ENCODE measurements at regions not wholly inside any gene's neighbourhood (a gene's known extent, or its start where the extent isn't known, plus 50 kb on each side); places are given as distances from the start of the nearest gene placed in this dataset.

DNA sequence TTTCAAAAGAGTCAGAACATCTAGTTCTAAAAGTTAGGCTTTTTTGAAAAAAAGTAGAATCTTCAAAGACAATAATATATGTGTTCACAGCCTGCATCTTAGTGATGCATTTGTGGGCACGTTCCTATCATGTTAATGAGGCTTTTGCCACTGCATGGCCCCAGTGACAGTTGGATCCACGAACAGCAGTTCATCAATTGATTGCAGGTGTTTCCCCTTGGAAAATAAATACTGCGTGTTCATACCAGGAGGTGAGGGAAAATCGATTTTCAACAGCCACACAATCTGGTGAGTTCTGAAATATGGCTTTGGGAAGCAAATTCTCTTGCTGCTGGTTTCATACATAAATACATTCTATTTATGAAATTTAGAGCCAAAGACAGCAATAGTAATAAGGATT lies 343.8 kb upstream of the SLC10A2 start:
- DNase-seq (ENCODE audit: low read depth): no peak

GRCh38 chr13:103406967-103407366 lies 340.8 kb upstream of the SLC10A2 start:
- no peak for DNase-seq (ENCODE audit: low read depth)

- DNase-seq (ENCODE audit: low read depth): no peak
Observed at GRCh38 chr13:103405297-103405696, 339.1 kb upstream of the SLC10A2 start.

- no peak for DNase-seq (ENCODE audit: low read depth)
Observed at GRCh38 chr13:103403814-103404213, 337.6 kb upstream of the SLC10A2 start.

DNA sequence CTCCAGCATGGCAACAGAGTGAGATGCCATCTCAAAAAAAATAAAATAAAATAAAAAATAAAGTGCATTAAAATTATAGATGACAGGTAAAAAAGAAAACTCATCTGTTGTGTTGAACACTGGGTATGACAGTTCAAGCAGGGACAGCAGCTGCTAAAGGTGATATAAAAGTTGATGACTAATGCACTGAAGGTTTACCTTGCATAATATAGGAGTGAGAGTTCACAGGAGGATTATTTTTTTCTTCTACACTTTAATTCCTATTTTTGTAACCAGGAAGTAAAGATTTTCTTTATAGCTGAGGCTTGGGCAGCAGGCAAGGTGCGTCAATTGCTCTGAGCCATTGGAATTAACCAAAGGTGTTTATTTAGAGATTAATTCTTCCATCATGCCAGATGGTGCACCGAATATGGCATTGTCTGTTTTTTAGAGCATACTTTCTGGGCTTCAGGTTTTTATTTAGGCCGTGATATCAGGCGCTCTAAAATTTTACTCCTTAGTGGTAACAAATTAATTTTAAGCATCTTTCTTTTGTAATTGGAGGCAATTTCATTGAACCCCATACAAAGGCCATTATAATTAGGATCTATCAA lies 337.0 kb upstream of the SLC10A2 start:
- DNase-seq (ENCODE audit: low read depth): no peak

- no peak for DNase-seq (ENCODE audit: low read depth)
Observed at GRCh38 chr13:103395139-103395538, 328.9 kb upstream of the SLC10A2 start.

GRCh38 chr13:103394618-103395017 lies 328.4 kb upstream of the SLC10A2 start:
- no peak for DNase-seq (ENCODE audit: low read depth)

- DNase-seq (ENCODE audit: low read depth): no peak
Observed at GRCh38 chr13:103391936-103392335, 325.7 kb upstream of the SLC10A2 start.

DNA sequence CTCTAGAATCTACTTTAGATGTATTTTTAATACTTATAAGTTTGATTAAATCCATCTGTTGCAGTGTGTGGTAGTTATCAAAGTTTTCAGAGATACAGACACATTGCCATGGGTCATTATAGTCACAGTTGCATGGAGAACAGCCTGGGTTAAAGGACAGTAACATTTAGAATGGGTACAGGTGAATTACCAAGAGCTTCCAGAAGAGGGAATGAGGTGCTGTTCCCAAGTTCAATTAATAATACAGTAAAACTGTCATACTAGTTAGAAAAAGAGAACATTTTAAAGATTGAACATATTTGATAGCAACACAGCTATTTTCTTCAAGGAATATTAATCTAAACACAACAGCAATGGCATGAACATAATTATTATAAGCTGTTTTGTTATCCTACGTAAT lies 322.6 kb upstream of the SLC10A2 start:
- DNase-seq (ENCODE audit: low read depth): no peak

- DNase-seq (ENCODE audit: low read depth): no peak
Observed at GRCh38 chr13:103386341-103386740, 320.1 kb upstream of the SLC10A2 start.

GRCh38 chr13:103373916-103374315 lies 307.7 kb upstream of the SLC10A2 start:
- DNase-seq (ENCODE audit: low read depth): no peak

DNA sequence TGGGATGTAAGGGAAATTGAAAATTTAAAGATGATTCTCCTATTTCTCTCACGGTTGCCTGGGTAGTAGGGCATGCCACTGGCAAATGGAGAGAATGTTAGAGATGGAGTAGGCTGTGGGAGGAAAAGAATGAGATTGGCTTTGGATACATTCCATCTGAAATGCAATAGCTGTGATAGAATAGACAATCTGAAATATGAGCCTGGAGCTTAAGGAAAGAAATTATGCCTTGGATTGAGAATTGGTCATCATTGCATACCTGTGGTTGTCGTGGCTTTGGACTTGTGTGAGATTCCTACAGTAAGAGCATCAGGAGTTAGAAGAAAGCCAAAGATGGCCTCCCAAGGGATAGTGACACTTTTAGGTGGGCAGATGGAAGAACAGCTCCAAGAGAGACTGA lies 305.1 kb upstream of the SLC10A2 start:
- DNase-seq (ENCODE audit: low read depth): no peak

DNA sequence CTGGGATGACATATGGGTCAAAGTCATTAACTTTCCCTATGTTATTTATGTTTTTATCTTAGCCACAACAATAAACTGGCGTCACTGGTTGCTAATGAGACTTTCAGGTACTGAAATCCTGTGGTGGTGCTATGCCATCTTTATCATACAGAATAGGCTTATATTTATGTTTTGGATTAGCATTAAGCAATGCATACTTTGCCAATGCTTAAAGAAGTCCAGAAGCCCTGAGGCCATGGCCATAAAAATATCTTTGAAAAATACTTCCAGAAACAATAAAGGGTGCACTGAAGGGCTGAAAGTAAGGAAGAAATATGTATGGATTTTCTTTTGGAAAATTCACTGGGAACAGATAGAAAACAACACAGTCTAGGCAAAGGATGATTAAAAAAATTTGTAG lies 304.6 kb upstream of the SLC10A2 start:
- DNase-seq (ENCODE audit: low read depth): no peak

DNA sequence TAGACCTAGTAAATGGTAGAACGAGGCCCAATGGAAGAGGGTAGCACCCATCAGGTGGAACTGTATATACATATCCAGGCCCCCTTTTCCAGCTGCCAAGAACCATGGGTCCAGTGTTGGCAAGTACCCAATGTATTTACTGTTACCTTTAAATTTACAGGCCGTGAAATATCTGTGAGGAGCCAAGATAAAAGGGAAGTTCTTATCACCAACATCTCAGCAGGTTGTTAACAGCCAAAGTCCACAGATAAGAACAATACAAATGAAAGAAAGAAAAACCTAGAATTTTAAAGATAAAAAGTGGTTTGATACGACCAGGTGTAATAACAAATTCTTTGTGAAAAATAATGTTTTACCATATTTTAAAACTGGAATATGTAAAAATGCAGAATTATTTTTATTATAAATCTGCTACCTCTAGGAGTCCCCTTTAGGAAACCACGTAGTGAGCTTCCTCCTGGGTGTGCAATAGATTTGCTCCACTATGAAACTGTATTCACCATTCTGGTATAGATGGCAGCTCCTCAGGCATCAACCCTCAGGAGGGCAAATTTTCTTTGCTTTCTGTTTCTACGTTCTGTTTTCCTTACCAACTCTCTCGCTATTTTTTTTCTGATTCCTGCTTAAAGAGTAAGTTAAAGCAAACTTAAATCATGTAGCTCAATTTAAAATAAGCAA lies 292.2 kb upstream of the SLC10A2 start:
- DNase-seq (ENCODE audit: low read depth): no peak

DNA sequence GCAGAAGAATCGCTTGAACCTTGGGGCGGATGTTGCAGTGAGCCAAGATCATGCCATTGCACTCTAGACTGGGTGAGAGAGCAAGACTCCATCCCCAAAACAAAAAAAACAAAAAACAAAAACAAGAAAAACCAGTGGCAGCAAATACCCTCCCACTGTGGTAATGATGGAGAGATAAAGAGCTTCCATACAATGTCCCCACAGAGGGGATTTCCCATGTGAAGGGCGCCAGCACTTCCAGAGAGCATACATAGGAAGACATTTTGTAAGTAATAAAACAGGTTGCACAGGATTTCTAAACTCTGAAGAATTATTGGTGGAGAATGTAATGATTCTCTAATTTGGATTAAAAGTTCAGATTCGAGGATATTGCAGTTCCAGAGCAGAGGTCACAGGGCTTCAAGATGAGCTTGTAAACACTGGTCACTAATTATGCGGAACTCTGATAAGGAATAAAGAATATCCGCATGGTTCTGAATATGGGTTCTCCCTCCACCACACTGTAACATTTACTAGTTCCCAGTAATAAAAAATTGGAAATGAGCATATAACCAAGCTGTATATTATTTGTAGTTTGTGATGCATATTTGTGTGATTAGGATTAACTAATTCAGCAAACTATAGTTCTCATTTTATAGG lies 290.1 kb upstream of the SLC10A2 start:
- DNase-seq (ENCODE audit: low read depth): no peak

DNA sequence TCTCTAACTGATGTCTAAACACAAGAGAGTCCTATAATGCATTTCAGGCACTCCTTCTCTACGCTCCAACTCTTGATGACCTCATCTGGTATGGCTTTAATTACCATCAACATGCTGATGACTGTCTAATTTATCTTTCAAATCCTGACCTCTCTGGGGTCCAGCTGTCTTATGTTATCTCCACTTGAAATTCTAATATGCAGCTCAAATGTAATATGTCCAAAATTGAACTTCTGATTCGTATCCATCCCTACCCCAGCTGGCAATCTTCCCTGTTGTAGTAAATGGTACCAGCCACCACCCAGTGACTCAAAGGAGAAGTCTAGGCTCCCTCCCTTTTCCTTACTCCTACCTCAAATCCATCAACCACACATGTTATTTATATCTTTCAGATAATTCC lies 288.0 kb upstream of the SLC10A2 start:
- no peak for DNase-seq (ENCODE audit: low read depth)

GRCh38 chr13:103351035-103351828 lies 285.0 kb upstream of the SLC10A2 start:
- DNase-seq (ENCODE audit: low read depth): no peak

DNA sequence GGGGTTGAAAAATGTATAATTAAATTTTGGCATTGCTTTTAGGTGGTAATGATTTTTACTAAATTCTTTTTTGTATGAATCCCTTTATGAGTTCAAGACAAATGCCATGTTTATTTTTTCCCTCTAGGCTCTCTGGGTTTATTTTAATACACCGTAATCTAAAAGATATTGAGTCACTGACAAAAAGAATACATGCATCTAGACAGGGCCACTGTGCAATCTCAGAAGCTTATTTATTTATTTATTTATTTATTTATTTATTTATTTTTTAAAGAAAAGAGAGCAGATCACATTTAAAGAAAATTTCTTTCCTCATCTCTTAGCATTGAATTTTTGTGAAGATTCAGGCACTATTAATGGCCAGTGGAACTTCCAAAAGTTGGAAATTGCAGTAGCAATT lies 283.9 kb upstream of the SLC10A2 start:
- DNase-seq (ENCODE audit: low read depth): no peak

DNA sequence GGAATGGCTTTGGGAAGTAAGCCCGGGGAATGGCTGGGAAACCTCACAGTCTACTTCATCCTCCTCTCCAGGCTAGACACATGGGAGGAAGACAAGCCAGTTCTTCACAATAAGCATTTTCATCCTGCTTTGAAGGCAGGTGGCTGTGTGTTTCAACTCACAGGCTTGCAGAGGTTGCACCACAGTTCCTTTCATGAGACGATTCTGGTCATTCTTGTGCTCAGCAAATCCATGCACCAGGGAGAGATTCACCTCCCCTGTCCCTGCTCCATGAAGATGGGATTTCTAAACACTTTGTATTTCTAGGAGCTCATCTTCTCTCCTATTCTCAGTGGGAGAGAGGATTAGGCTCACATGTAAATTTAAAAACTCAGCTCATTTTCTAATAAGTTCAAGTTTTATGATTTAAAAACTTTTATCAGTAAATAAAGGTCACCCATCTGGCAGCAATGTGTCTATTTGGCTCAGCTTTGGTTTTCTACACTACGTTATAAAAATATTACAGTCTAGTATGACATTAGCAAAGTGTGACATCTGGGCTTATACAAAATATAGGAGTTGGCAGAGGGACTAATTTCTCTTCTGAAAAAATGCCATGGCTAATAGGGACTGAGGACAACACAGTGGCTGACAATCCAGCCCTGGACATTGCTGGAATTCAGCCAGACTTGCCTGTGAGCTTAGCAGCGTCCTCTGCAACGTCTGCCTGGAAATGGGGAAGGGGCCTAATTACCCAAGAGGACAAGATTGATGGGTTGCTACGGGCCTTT lies 283.2 kb upstream of the SLC10A2 start:
- no peak for DNase-seq (ENCODE audit: low read depth)

GRCh38 chr13:103335241-103335640 lies 269.0 kb upstream of the SLC10A2 start:
- DNase-seq (ENCODE audit: low read depth): no peak

- no peak for DNase-seq (ENCODE audit: low read depth)
Observed at GRCh38 chr13:103331924-103332323, 265.7 kb upstream of the SLC10A2 start.

DNA sequence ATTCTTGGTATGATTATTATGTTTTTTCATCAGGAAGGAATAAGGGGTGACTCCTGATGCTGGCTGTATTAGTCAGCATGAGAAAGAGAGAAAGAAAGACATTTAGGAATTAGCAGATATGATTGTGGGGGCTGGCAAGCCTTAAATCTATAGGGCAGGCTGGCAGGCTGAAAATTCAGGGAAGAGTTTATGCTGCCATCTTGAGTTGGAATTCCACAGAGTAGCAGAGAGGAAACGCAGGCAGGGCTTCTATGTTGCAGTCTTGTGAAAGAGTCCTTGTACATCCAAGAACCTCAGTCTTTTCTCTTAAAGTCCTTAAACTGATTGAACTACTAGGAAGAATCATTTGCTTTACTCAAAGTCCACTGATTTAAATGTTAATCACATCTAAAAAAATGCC lies 262.7 kb upstream of the SLC10A2 start:
- DNase-seq (ENCODE audit: low read depth): no peak

Data from stimulated activated CD8-positive, alpha-beta memory T cell treated with anti-CD3 and anti-CD28 coated beads, Interleukin-7, amount 100 ng/mL, for 24 hours (primary cell).